Large intestine (tissue), 3 donors: ENCODE measurements at regions not wholly inside any gene's neighbourhood (a gene's known extent, or its start where the extent isn't known, plus 50 kb on each side); places are given as distances from the start of the nearest gene placed in this dataset.

Experiments used
- DNase-seq, 2 donors: peaks; one replicate each; pipeline versions ENCODE4 v3.0.0 to v3.0.0-alpha.2; 2013
- H3K27ac ChIP-seq: one replicate; pipeline ENCODE4 v1.5.1; 2013; ENCODE audit warnings: low read length
- H3K27me3 ChIP-seq: 2 replicates; pipeline ENCODE4 v1.6.1; 2013; ENCODE audit warnings: low read length; ENCODE audit not compliant: control insufficient read depth, insufficient read depth
- H3K36me3 ChIP-seq: 2 replicates; pipeline ENCODE4 v1.6.1; 2013; ENCODE audit warnings: low read length; ENCODE audit not compliant: control insufficient read depth, insufficient read depth
- H3K4me1 ChIP-seq: one replicate; pipeline ENCODE4 v1.6.1; 2013; ENCODE audit warnings: low read length; ENCODE audit not compliant: control insufficient read depth, insufficient read depth
- H3K4me3 ChIP-seq: one replicate; pipeline ENCODE4 v1.5.1; 2013; ENCODE audit warnings: low read length
- H3K9me3 ChIP-seq: one replicate; pipeline ENCODE4 v1.6.1; 2013; ENCODE audit warnings: mild to moderate bottlenecking, low read depth, low read length, moderate library complexity; ENCODE audit not compliant: control insufficient read depth
- WGBS: methylation state at CpG from one replicate; pipeline ENCODE4 v1.1.5; 2013; ENCODE audit warnings: low lambda C conversion rate; ENCODE audit not compliant: insufficient coverage; 5-methylcytosine and 5-hydroxymethylcytosine counted together

- no peak overlapping the region for H3K27ac ChIP-seq
- no peaks in the 10 kb centered on the region for H3K9me3 ChIP-seq
- no peaks in the 10 kb centered on the region for H3K4me1 ChIP-seq
- H3K36me3 ChIP-seq = no peaks in the 10 kb centered on the region
- DNase-seq = no peak
- 100% methylated on average over 1 of the region's 1 CpG for WGBS
- no peaks in the 10 kb centered on the region for H3K27me3 ChIP-seq
- H3K4me3 ChIP-seq = no peak overlapping the region
These were observed 277.9 kb upstream of the RARB start for GRCh38 chr3:25150199-25150598.

DNA sequence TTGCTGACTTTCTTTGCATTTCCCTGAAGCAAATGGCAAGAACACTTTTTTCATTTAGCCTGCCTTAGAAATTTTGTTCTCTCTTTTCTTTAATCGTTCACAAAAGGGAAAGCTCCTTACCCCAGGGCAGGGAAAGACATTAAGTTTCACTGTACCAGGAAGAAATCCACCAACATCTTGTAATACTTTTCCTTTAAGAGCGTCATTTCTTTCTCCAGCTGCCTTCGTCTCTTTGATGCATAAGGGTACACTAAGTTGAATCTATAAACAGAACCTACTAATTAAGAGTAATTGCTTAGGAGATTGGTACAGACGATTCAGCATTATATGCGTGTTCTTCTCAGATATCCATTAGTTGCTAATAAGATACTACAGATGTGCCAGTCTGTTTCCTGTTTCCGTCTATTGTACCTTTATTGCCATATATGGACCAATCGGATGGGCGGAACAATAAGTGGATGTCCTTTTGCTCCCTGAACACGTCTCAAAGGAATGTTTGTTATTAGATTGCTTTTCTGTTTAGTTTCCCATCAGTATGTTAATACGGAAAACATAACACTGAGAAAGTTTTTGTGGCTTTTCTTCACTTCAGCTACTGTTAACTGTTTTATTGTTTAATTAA is 276.7 kb upstream of the RARB start:
- 61% methylated on average over 7 of the region's 10 CpGs for WGBS
- no peaks in the 10 kb centered on the region for H3K36me3 ChIP-seq
- no peaks in the 10 kb centered on the region for H3K27me3 ChIP-seq
- H3K9me3 ChIP-seq = no peaks in the 10 kb centered on the region
- H3K27ac ChIP-seq = no peak overlapping the region
- peak in 1 of 2 donors; percentile 11 for DNase-seq
- H3K4me1 ChIP-seq = no peaks in the 10 kb centered on the region
- H3K4me3 ChIP-seq = no peak overlapping the region

DNA sequence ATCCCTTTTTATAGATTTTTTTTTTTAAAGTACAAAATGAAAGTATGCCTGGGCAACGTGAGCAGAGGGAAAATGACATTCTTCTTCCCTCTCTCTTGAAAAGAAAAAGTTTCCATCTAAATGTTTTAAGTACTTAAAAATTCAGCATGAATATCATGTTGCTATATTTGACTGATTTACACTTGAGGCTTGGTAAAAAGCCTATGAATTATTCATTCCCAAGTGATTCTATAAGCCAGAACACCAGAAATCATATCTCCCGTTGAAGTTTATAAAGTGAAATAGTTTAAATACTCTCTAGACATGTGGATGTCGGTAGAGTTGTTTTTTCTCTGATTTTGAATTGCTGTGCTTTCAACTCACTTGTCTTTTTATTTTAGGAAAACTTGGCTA is 276.2 kb upstream of the RARB start:
- no peak for DNase-seq
- Histone ChIP-seq H3K27ac (no peak overlapping the region), H3K4me1 (no peaks in the 10 kb centered on the region), H3K36me3 (no peaks in the 10 kb centered on the region), H3K4me3 (no peak overlapping the region), H3K27me3 (no peaks in the 10 kb centered on the region), H3K9me3 (no peaks in the 10 kb centered on the region)
- 48% methylated on average over 2 of the region's 3 CpGs for WGBS

DNA sequence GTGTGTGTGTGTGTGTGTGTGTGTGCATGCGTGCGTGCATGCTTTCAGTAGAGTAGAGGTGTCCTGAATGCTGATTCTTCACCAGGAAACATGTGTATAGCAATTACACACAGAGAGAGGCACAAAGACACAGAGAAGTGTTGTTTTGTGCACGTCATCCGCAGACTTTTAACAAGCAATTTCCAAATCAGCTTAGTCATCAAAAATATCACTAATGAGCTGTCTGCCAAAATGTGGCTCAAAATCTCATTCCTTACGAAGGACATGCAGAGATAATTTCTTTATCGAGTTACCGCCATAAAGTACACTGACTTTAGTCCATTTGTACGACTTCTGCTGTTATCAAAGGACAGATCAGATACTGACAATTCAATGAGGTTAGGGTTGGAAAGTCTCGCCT is 274.9 kb upstream of the RARB start:
- Histone ChIP-seq H3K27ac (no peak overlapping the region), H3K9me3 (no peaks in the 10 kb centered on the region), H3K4me3 (no peak overlapping the region), H3K4me1 (no peaks in the 10 kb centered on the region), H3K36me3 (no peaks in the 10 kb centered on the region), H3K27me3 (no peaks in the 10 kb centered on the region)
- WGBS = 67% methylated on average over 1 of the region's 9 CpGs
- DNase-seq = no peak

- H3K4me1 ChIP-seq = no peaks in the 10 kb centered on the region
- 80% methylated on average over 1 of the region's 1 CpG for WGBS
- no peak overlapping the region for H3K27ac ChIP-seq
- H3K9me3 ChIP-seq = no peaks in the 10 kb centered on the region
- no peaks in the 10 kb centered on the region for H3K36me3 ChIP-seq
- DNase-seq = no peak
- no peaks in the 10 kb centered on the region for H3K27me3 ChIP-seq
- H3K4me3 ChIP-seq = no peak overlapping the region
These were observed 274.5 kb upstream of the RARB start for GRCh38 chr3:25153561-25153960.

- no peaks in the 10 kb centered on the region for H3K9me3 ChIP-seq
- H3K27me3 ChIP-seq = no peaks in the 10 kb centered on the region
- no CpG with 5 or more reads among the region's 4 CpGs for WGBS
- H3K36me3 ChIP-seq = no peaks in the 10 kb centered on the region
- DNase-seq = no peak
- no peak overlapping the region for H3K27ac ChIP-seq
- H3K4me3 ChIP-seq = no peak overlapping the region
- no peaks in the 10 kb centered on the region for H3K4me1 ChIP-seq
These were observed 272.2 kb upstream of the RARB start for GRCh38 chr3:25155652-25156471.

DNA sequence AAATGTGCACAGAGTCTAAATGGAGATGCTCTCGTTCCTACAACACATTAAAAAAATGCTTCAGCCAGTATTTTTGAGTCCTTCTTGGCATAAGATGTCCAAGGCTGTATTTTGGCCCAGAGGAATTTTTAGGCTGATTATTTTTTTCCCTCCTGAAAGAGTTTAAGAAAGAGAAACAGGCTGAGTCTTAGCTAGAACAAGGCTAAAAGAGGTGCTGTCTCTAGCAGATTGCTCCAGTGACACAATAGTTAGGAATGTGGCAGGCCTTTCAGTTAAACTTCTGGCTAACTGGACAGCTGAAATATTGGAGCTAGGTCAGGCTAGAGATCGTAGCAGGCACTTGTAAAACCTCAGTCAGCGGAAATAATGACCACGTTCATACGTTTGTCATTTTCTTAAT is 271.4 kb upstream of the RARB start:
- H3K4me1 ChIP-seq = no peaks in the 10 kb centered on the region
- H3K9me3 ChIP-seq = no peaks in the 10 kb centered on the region
- H3K4me3 ChIP-seq = no peak overlapping the region
- WGBS = no CpG with 5 or more reads among the region's 5 CpGs
- no peaks in the 10 kb centered on the region for H3K36me3 ChIP-seq
- H3K27ac ChIP-seq = no peak overlapping the region
- DNase-seq = no peak
- H3K27me3 ChIP-seq = no peaks in the 10 kb centered on the region

DNA sequence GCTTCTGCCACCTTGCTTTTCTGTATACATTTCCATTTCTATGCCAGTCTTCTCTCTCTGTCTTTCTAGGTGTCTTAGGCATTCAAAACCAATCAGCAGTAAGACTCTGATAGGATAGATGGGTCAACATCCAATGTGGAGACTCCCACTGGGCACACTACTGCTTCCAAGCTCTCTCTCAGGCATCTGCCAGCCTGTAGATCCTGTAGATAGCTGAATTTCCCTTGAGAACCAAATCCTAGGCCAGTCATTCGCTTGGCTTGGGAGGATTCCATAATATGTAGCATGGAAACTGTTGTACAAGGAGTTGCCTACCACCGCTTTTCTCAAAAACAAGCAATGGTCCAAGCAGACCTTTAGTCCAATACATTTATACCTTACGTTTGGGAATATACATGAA is 262.8 kb upstream of the RARB start:
- WGBS = no CpG with 5 or more reads among the region's 3 CpGs
- Histone ChIP-seq H3K27me3 (no peaks in the 10 kb centered on the region), H3K36me3 (no peaks in the 10 kb centered on the region), H3K9me3 (no peaks in the 10 kb centered on the region), H3K4me3 (no peak overlapping the region), H3K27ac (no peak overlapping the region), H3K4me1 (no peaks in the 10 kb centered on the region)
- no peak for DNase-seq

DNA sequence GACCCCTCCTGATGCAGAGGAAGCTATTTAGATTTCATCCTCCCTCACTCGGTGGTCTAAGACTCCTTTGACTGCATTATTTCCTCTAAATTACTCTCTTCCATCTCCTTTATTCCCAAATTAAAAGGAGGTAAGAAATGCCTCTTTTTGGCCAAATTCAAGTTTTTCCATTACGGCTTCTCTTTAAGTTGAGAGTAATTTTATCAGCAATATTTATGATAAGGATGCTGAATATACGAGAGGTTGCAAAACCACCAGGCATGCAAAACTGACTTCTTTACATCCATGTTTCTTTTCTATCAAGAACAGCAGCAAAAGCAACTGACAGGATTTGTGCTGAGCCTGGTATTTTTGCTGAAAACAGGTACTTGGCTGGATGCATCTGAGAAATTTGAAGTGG is 262.0 kb upstream of the RARB start:
- H3K27ac ChIP-seq = no peak overlapping the region
- WGBS = 83% methylated on average over 1 of the region's 3 CpGs

DNA sequence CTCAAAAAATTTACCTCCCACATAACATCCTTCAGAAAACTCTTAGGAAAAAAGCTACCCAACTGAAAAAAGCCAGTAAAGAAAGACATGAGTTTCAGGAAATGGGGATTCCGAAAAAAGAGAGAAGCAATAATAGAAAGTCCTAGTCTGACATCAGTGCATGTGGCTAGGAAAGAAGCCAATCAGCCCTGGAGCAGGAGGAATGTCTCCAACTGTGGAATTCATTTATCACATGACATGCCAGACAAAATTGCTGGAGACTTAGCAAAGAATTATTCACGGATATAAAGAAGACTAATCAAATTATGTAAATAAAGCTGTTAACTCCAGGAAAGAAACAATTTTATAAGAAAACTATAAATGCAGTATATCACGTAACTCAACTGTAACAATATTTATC is 258.9 kb upstream of the RARB start:
- Histone ChIP-seq H3K9me3 (no peaks in the 10 kb centered on the region), H3K27me3 (no peaks in the 10 kb centered on the region), H3K4me1 (no peaks in the 10 kb centered on the region), H3K4me3 (no peak overlapping the region), H3K27ac (no peak overlapping the region), H3K36me3 (no peaks in the 10 kb centered on the region)
- DNase-seq = no peak
- WGBS = 91% methylated on average over 3 of the region's 3 CpGs

More for the DNA sequence above, 262.0 kb upstream of the RARB start:
- H3K36me3 ChIP-seq = no peaks in the 10 kb centered on the region
- H3K4me1 ChIP-seq = no peaks in the 10 kb centered on the region
- DNase-seq = no peak
- no peaks in the 10 kb centered on the region for H3K9me3 ChIP-seq
- no peak overlapping the region for H3K4me3 ChIP-seq
- H3K27me3 ChIP-seq = no peaks in the 10 kb centered on the region

- no peaks in the 10 kb centered on the region for H3K9me3 ChIP-seq
- H3K36me3 ChIP-seq = no peaks in the 10 kb centered on the region
- no peaks in the 10 kb centered on the region for H3K27me3 ChIP-seq
- H3K4me1 ChIP-seq = no peaks in the 10 kb centered on the region
- no peak overlapping the region for H3K27ac ChIP-seq
- WGBS = no CpG with 5 or more reads among the region's 3 CpGs
- DNase-seq = no peak
- no peak overlapping the region for H3K4me3 ChIP-seq
These were observed 258.0 kb upstream of the RARB start for GRCh38 chr3:25170021-25170420.
